Hepatocyte (in vitro differentiated cells): ENCODE measurements at regions not wholly inside any gene's neighbourhood (a gene's known extent, or its start where the extent isn't known, plus 50 kb on each side); places are given as distances from the start of the nearest gene placed in this dataset.

Source experiments
- CTCF ChIP-seq: fragments of 200-600 bp; sonication (generic); IDR thresholded peaks from 2 replicates; pipeline ENCODE4 v1.5.1; 2016; ENCODE audit warnings: antibody characterized with exemption, mild to moderate bottlenecking; ENCODE audit not compliant: poor library complexity
- EZH2 ChIP-seq: fragments of 200-600 bp; sonication (generic); IDR thresholded peaks from 2 replicates; pipeline ENCODE4 v1.6.1; 2016; ENCODE audit warnings: antibody characterized with exemption, mild to moderate bottlenecking, borderline replicate concordance
- EZH2phosphoT487 ChIP-seq: fragments of 200-600 bp; sonication (generic); IDR thresholded peaks from one replicate; pipeline ENCODE4 v1.6.1; 2018; ENCODE audit warnings: antibody characterized with exemption, mild to moderate bottlenecking, low read depth, moderate library complexity; ENCODE audit not compliant: unreplicated experiment, severe bottlenecking

GRCh38 chrX:1097328-1097727 is 115.1 kb downstream of the CRLF2 start:
- TF ChIP-seq CTCF = no peak
- TF ChIP-seq EZH2 = no peak
- TF ChIP-seq EZH2phosphoT487 = no peak
